NCI-H1105 treated with DMSO at 0.1 percent for 48 hours (cell line): ENCODE measurements at regions not wholly inside any gene's neighbourhood (a gene's known extent, or its start where the extent isn't known, plus 50 kb on each side); places are given as distances from the start of the nearest gene placed in this dataset.
"Not testable (repeated sequence)": the region's sequence is repeated elsewhere in the genome, so short reads cannot be mapped to it uniquely, and the experiment has no call there.

Experiments used
- DNase-seq: peaks from one replicate; lab custom pipeline; 2025; lab: John Stamatoyannopoulos, UW

- DNase-seq = no peak
Measured at GRCh38 chr5:124550731-124551130, 195.7 kb downstream of the ZNF608 start.

- no peak for DNase-seq
Measured at GRCh38 chr5:124549891-124550436, 196.5 kb downstream of the ZNF608 start.

GRCh38 chr5:124546643-124547042, 199.8 kb downstream of the ZNF608 start:
- no peak for DNase-seq

GRCh38 chr5:124544366-124545055, 201.9 kb downstream of the ZNF608 start:
- no peak for DNase-seq

- DNase-seq = no peak
Measured at GRCh38 chr5:124538931-124539330, 207.5 kb downstream of the ZNF608 start.

GRCh38 chr5:124538191-124538590, 208.2 kb downstream of the ZNF608 start:
- no peak for DNase-seq

- DNase-seq = no peak
Measured at GRCh38 chr5:124537522-124537921, 208.9 kb downstream of the ZNF608 start.

- DNase-seq = no peak
Measured at GRCh38 chr5:124537107-124537506, 209.3 kb downstream of the ZNF608 start.

GRCh38 chr5:124536333-124536732, 210.1 kb downstream of the ZNF608 start:
- no peak for DNase-seq

- DNase-seq = no peak
Measured at GRCh38 chr5:124530916-124531315, 215.5 kb downstream of the ZNF608 start.

GRCh38 chr5:124528838-124529237, 217.6 kb downstream of the ZNF608 start:
- DNase-seq = no peak

- no peak for DNase-seq
Measured at GRCh38 chr5:124527220-124527991, 219.0 kb downstream of the ZNF608 start.

- DNase-seq = not testable (repeated sequence)
Measured at GRCh38 chr5:124526079-124526478, 220.4 kb downstream of the ZNF608 start.

GRCh38 chr5:124524552-124525232, 221.7 kb downstream of the ZNF608 start:
- DNase-seq = no peak

GRCh38 chr5:124523897-124524296, 222.5 kb downstream of the ZNF608 start:
- DNase-seq = no peak

GRCh38 chr5:124522992-124523391, 223.4 kb downstream of the ZNF608 start:
- DNase-seq = no peak

- no peak for DNase-seq
Measured at GRCh38 chr5:124521461-124522230, 224.8 kb downstream of the ZNF608 start.

- no peak for DNase-seq
Measured at GRCh38 chr5:124519396-124519795, 227.0 kb downstream of the ZNF608 start.

- no peak for DNase-seq
Measured at GRCh38 chr5:124516567-124516966, 229.9 kb downstream of the ZNF608 start.

GRCh38 chr5:124515497-124516245, 230.8 kb downstream of the ZNF608 start:
- DNase-seq = no peak

GRCh38 chr5:124514956-124515355, 231.5 kb downstream of the ZNF608 start:
- no peak for DNase-seq
